Peyer's patch (tissue), 4 donors: ENCODE measurements at regions not wholly inside any gene's neighbourhood (a gene's known extent, or its start where the extent isn't known, plus 50 kb on each side); places are given as distances from the start of the nearest gene placed in this dataset.

Experiments used
- CTCF ChIP-seq, 6 experiments: fragments of 450-650 bp in 4 of 6; fragments of 200-600 bp in 2 of 6; sonication (generic) in 1 of 6; IDR thresholded peaks; one replicate each; pipeline ENCODE4 v1.5.1; 2017 to 2019; ENCODE audit warnings: antibody characterized with exemption in 6 of 6, mild to moderate bottlenecking in 3 of 6, moderate library complexity in 1 of 6
- POLR2A ChIP-seq, 2 donors: fragments of 450-650 bp; IDR thresholded peaks; one replicate each; pipeline ENCODE4 v1.5.1; 2017; ENCODE audit warnings: antibody characterized with exemption in 2 of 2, mild to moderate bottlenecking in 2 of 2, moderate library complexity in 2 of 2

- TF ChIP-seq CTCF (IDR thresholded peaks at IDR 0.05) (no peak), POLR2A (IDR thresholded peaks at IDR 0.05) (no peak)
These were observed 126.0 kb upstream of the PZP start for GRCh38 chr12:9334041-9334692.
